Smooth muscle cell (in vitro differentiated cells): ENCODE measurements at regions not wholly inside any gene's neighbourhood (a gene's known extent, or its start where the extent isn't known, plus 50 kb on each side); places are given as distances from the start of the nearest gene placed in this dataset.

Experiments
- DNase-seq: peaks from one replicate; lab custom pipeline; 2025; ENCODE audit not compliant: unreplicated experiment; lab: John Stamatoyannopoulos, UW
- H2AFZ ChIP-seq: fragments of 200-600 bp; sonication (generic); 2 replicates; pipeline ENCODE4 v1.6.0; 2016; ENCODE audit warnings: antibody characterized with exemption, low read depth, mild to moderate bottlenecking
- H3F3A ChIP-seq: fragments of 200-600 bp; sonication (generic); 2 replicates; pipeline ENCODE4 v1.6.0; 2017; ENCODE audit warnings: antibody characterized with exemption, low read depth
- H3K27ac ChIP-seq: fragments of 200-600 bp; sonication (generic); 2 replicates; pipeline ENCODE4 v1.5.1; 2016; ENCODE audit warnings: low read depth, mild to moderate bottlenecking
- H3K27me3 ChIP-seq: fragments of 200-600 bp; sonication (generic); 2 replicates; pipeline ENCODE4 v1.6.1; 2016; ENCODE audit warnings: low read depth, mild to moderate bottlenecking
- H3K36me3 ChIP-seq: fragments of 200-600 bp; sonication (generic); 2 replicates; pipeline ENCODE4 v1.5.1; 2016; ENCODE audit warnings: low read depth
- H3K4me1 ChIP-seq: fragments of 200-600 bp; sonication (generic); 2 replicates; pipeline ENCODE4 v1.5.1; 2016; ENCODE audit warnings: low read depth
- H3K4me2 ChIP-seq: fragments of 200-600 bp; sonication (generic); 2 replicates; pipeline ENCODE4 v1.6.0; 2016; ENCODE audit warnings: mild to moderate bottlenecking
- H3K4me3 ChIP-seq: fragments of 200-600 bp; sonication (generic); 2 replicates; pipeline ENCODE4 v1.5.1; 2016; ENCODE audit warnings: mild to moderate bottlenecking
- H3K79me2 ChIP-seq: fragments of 200-600 bp; sonication (generic); 2 replicates; pipeline ENCODE4 v1.6.0; 2016; ENCODE audit warnings: low read depth, mild to moderate bottlenecking
- H3K9ac ChIP-seq: fragments of 200-600 bp; sonication (generic); 2 replicates; pipeline ENCODE4 v1.6.0; 2016; ENCODE audit warnings: low read depth
- H3K9me3 ChIP-seq: fragments of 200-600 bp; sonication (generic); replicated peaks from 2 replicates; pipeline ENCODE4 v1.5.1; 2016; ENCODE audit warnings: low read depth
- H4K20me1 ChIP-seq: fragments of 200-600 bp; sonication (generic); 2 replicates; pipeline ENCODE4 v1.6.0; 2016; ENCODE audit warnings: low read depth
- CTCF ChIP-seq: fragments of 200-600 bp; sonication (generic); IDR thresholded peaks from 2 replicates; pipeline ENCODE4 v1.5.1; 2017; ENCODE audit warnings: borderline replicate concordance, mild to moderate bottlenecking, antibody characterized with exemption; ENCODE audit not compliant: insufficient read depth, poor library complexity, severe bottlenecking
- WGBS: methylation state at CpG from one replicate; pipeline ENCODE4 v1.1.7; 2016; ENCODE audit warnings: low lambda C conversion rate; 5-methylcytosine and 5-hydroxymethylcytosine counted together

- Histone ChIP-seq H2AFZ (no peak overlapping the region), H3K27ac (peak overlapping the region; percentile 95)
Observed at GRCh38 chr4:111494971-111495370, 650.3 kb upstream of the FAM241A start.

GRCh38 chr4:111499291-111499690, 646.0 kb upstream of the FAM241A start:
- no peak overlapping the region for H2AFZ ChIP-seq
- DNase-seq, result no peak
- H4K20me1 ChIP-seq, result no peaks in the 10 kb centered on the region
- 46% methylated on average over 3 of the region's 3 CpGs for WGBS
- no peak overlapping the region for H3K9ac ChIP-seq
- H3K9me3 ChIP-seq, result no peaks in the 10 kb centered on the region
- H3K4me3 ChIP-seq, result no peak overlapping the region
- H3K4me1 ChIP-seq, result peaks cover 12% of the 10 kb centered on the region
- H3K36me3 ChIP-seq, result no peaks in the 10 kb centered on the region
- no peaks in the 10 kb centered on the region for H3K27me3 ChIP-seq
- no peaks in the 10 kb centered on the region for H3K79me2 ChIP-seq
- H3K4me2 ChIP-seq, result peak overlapping the region; percentile 33
- H3K27ac ChIP-seq, result no peak overlapping the region
- no peak for TF ChIP-seq CTCF
- peaks cover 8% of the 10 kb centered on the region for H3F3A ChIP-seq

More at GRCh38 chr4:111494971-111495370, 650.3 kb upstream of the FAM241A start:
- peak overlapping the region; percentile 75 for H3K4me2 ChIP-seq
- TF ChIP-seq CTCF, result no peak
- peak overlapping the region; percentile 12 for H3K4me3 ChIP-seq
- 5% methylated on average over 1 of the region's 1 CpG for WGBS
- H3K79me2 ChIP-seq, result no peaks in the 10 kb centered on the region
- no peaks in the 10 kb centered on the region for H3K27me3 ChIP-seq
- H3K9ac ChIP-seq, result peak overlapping the region; percentile 77
- H3K9me3 ChIP-seq, result no peaks in the 10 kb centered on the region
- peaks cover 32% of the 10 kb centered on the region for H3K4me1 ChIP-seq
- no peaks in the 10 kb centered on the region for H4K20me1 ChIP-seq
- H3K36me3 ChIP-seq, result no peaks in the 10 kb centered on the region
- no peak for DNase-seq
- peaks cover 8% of the 10 kb centered on the region for H3F3A ChIP-seq

GRCh38 chr4:111499706-111500105, 645.5 kb upstream of the FAM241A start:
- 85% methylated on average over 1 of the region's 1 CpG for WGBS
- no peak overlapping the region for H2AFZ ChIP-seq
- H3K36me3 ChIP-seq, result no peaks in the 10 kb centered on the region
- H3K27me3 ChIP-seq, result no peaks in the 10 kb centered on the region
- peaks cover 8% of the 10 kb centered on the region for H3F3A ChIP-seq
- H3K4me1 ChIP-seq, result peaks cover 12% of the 10 kb centered on the region
- DNase-seq, result no peak
- H3K79me2 ChIP-seq, result no peaks in the 10 kb centered on the region
- peak overlapping the region; percentile 33 for H3K4me2 ChIP-seq
- no peaks in the 10 kb centered on the region for H3K9me3 ChIP-seq
- H4K20me1 ChIP-seq, result no peaks in the 10 kb centered on the region
- H3K9ac ChIP-seq, result no peak overlapping the region
- H3K27ac ChIP-seq, result no peak overlapping the region
- TF ChIP-seq CTCF, result no peak
- H3K4me3 ChIP-seq, result no peak overlapping the region

- Histone ChIP-seq H2AFZ (no peak overlapping the region), H3K4me3 (no peak overlapping the region), H3K27ac (no peak overlapping the region), H4K20me1 (no peaks in the 10 kb centered on the region), H3K9ac (no peak overlapping the region), H3K27me3 (no peaks in the 10 kb centered on the region), H3K79me2 (no peaks in the 10 kb centered on the region), H3K4me2 (no peak overlapping the region), H3K4me1 (peaks cover 5% of the 10 kb centered on the region), H3F3A (peaks cover 2% of the 10 kb centered on the region), H3K9me3 (no peaks in the 10 kb centered on the region), H3K36me3 (no peaks in the 10 kb centered on the region)
- no peak for DNase-seq
- 95% methylated on average over 3 of the region's 3 CpGs for WGBS
- TF ChIP-seq CTCF, result no peak
Observed at GRCh38 chr4:111500858-111501257, 644.4 kb upstream of the FAM241A start.
